SU-DHL-6 (cell line): ENCODE measurements at regions not wholly inside any gene's neighbourhood (a gene's known extent, or its start where the extent isn't known, plus 50 kb on each side); places are given as distances from the start of the nearest gene placed in this dataset.

Experiments
- CTCF ChIP-seq: fragments of 200-600 bp; sonication (generic); IDR thresholded peaks from one replicate; pipeline ENCODE4 v1.5.1; 2017; ENCODE audit warnings: antibody characterized with exemption, mild to moderate bottlenecking, low read length, moderate library complexity; ENCODE audit not compliant: insufficient read depth, poor library complexity, severe bottlenecking
- EZH2phosphoT487 ChIP-seq: fragments of 200-600 bp; sonication (generic), shearing (Covaris generic); conservative IDR thresholded peaks from 2 replicates; pipeline ENCODE4 v1.6.1; 2018; ENCODE audit warnings: mild to moderate bottlenecking, antibody characterized with exemption, low read length, moderate library complexity, mixed read lengths

- no peak for TF ChIP-seq CTCF
- TF ChIP-seq EZH2phosphoT487 = no peak
Measured at GRCh38 chr20:52893498-52893897, 78.7 kb upstream of the TSHZ2 start.
